K562 (cell line): ENCODE measurements at regions not wholly inside any gene's neighbourhood (a gene's known extent, or its start where the extent isn't known, plus 50 kb on each side); places are given as distances from the start of the nearest gene placed in this dataset.

Experiments
- ATAC-seq: fragments of 200-7000 bp; cut with Tn5 transposase; 3 replicates; pipeline ENCODE4 v1.9.1; 2020; ENCODE audit warnings: moderate library complexity
- BruUV-seq: library from RNA; stranded (reverse); fragments of 400-500 nt; replicated peaks from 2 replicates; lab custom pipeline; 2021; lab: Mats Ljungman, UMichigan
- CTCF ChIA-PET: fragments of 300-600 bp; formaldehyde crosslinking; extraction: SDS; loops from one replicate; lab custom pipeline; 2021; ENCODE audit warnings: low intra/inter-chr PET ratio; lab: Yijun Ruan, JAX
- POLR2A ChIA-PET: fragments of 300-600, 350-650 bp; sonication (Branson Sonifier 250); formaldehyde crosslinking; extraction: SDS; loops from one replicate; lab custom pipeline; 2021; ENCODE audit warnings: antibody characterized with exemption, inconsistent platforms; lab: Yijun Ruan, JAX
- DNase-seq, 4 experiments: peaks; one replicate each; pipeline versions ENCODE4 v3.0.0 to v3.0.0-alpha.2; 2011 to 2018; ENCODE audit warnings: low spot score in 3 of 4, mixed read lengths in 3 of 4; ENCODE audit errors: extremely low read depth in 1 of 4
- FAIRE-seq: peaks from 2 replicates; lab custom pipeline; 2011; peaks lifted over from hg19 to GRCh38; lab: Jason Lieb, UNC
- H2AFZ ChIP-seq: 2 replicates; pipeline ENCODE4 v1.6.0; 2011; ENCODE audit warnings: low read depth, low read length, control low read depth, inconsistent platforms
- H3K27ac ChIP-seq: fragments of 200-600 bp; 3 replicates; pipeline ENCODE4 v1.8.0; 2011; ENCODE audit warnings: low read depth, mild to moderate bottlenecking, control low read depth, inconsistent platforms, low read length, moderate library complexity, mixed read lengths; ENCODE audit errors: extremely low read depth
- H3K27me3 ChIP-seq, 2 experiments: fragments of 300-600 bp in 1 of 2; 2 replicates in 1 of 2; 3 replicates in 1 of 2; pipeline versions ENCODE4 v1.6.0 to v1.8.0; 2011; ENCODE audit warnings: inconsistent platforms in 2 of 2, low read length in 2 of 2, mild to moderate bottlenecking in 1 of 2, mixed read lengths in 1 of 2, moderate library complexity in 1 of 2; ENCODE audit not compliant: control insufficient read depth in 2 of 2, insufficient read depth in 2 of 2
- H3K36me3 ChIP-seq: fragments of 300-600 bp; 3 replicates; pipeline ENCODE4 v1.8.0; 2011; ENCODE audit warnings: mild to moderate bottlenecking, low read length, inconsistent platforms; ENCODE audit not compliant: control insufficient read depth, insufficient read depth
- H3K4me1 ChIP-seq, 2 experiments: fragments of 200-600 bp in 1 of 2; replicated peaks in 1 of 2; 2 replicates in 1 of 2; 3 replicates in 1 of 2; pipeline versions ENCODE4 v1.5.1 to v1.8.0; 2011; ENCODE audit warnings: inconsistent platforms in 2 of 2, low read length in 2 of 2, mild to moderate bottlenecking in 1 of 2, mixed read lengths in 1 of 2, moderate library complexity in 1 of 2; ENCODE audit not compliant: control insufficient read depth in 2 of 2, insufficient read depth in 2 of 2
- H3K4me2 ChIP-seq: 2 replicates; pipeline ENCODE4 v1.6.1; 2011; ENCODE audit warnings: low read length, control low read depth, inconsistent platforms, mixed read lengths; ENCODE audit not compliant: insufficient read depth
- H3K4me3 ChIP-seq: fragments of 200-600 bp; sonication (generic), shearing (Covaris generic); 2 replicates; pipeline ENCODE4 v1.5.1; 2016; ENCODE audit warnings: control low read depth, inconsistent platforms
- H3K79me2 ChIP-seq: fragments of 200-600 bp; 3 replicates; pipeline ENCODE4 v1.8.0; 2011; ENCODE audit warnings: low read length, inconsistent platforms; ENCODE audit not compliant: control insufficient read depth, insufficient read depth
- H3K9ac ChIP-seq, 2 experiments: 2 replicates each; pipeline versions ENCODE4 v1.6.0 to v1.6.1; 2011; ENCODE audit warnings: low read depth in 2 of 2, low read length in 2 of 2, control low read depth in 1 of 2, inconsistent platforms in 1 of 2, mild to moderate bottlenecking in 1 of 2, mixed read lengths in 1 of 2; ENCODE audit not compliant: insufficient read depth in 1 of 2
- H3K9me1 ChIP-seq: one replicate; pipeline ENCODE4 v1.6.0; 2011; ENCODE audit warnings: inconsistent platforms, mild to moderate bottlenecking, low read length, moderate library complexity; ENCODE audit not compliant: control insufficient read depth, insufficient read depth
- H3K9me3 ChIP-seq: replicated peaks from 2 replicates; pipeline ENCODE4 v1.5.1; 2011; ENCODE audit warnings: low read depth, low read length, inconsistent platforms; ENCODE audit not compliant: control insufficient read depth, insufficient read depth
- H4K20me1 ChIP-seq: replicated peaks from 2 replicates; pipeline ENCODE4 v1.6.1; 2011; ENCODE audit warnings: low read length, inconsistent platforms, mixed read lengths; ENCODE audit not compliant: control insufficient read depth, insufficient read depth
- ARID1B ChIP-seq: fragments of 450-650 bp; IDR thresholded peaks from 2 replicates; pipeline ENCODE4 v1.6.1; 2016; ENCODE audit warnings: antibody characterized with exemption, mild to moderate bottlenecking, inconsistent platforms
- ATF1 ChIP-seq, 2 experiments: fragments of 450-650 bp in 1 of 2; IDR thresholded peaks; 2 replicates each; pipeline ENCODE4 v1.6.1; 2016; ENCODE audit warnings: missing compliant biosample characterization in 1 of 2, missing genetic modification characterization in 1 of 2
- CC2D1A ChIP-seq: fragments of 450-650 bp; IDR thresholded peaks from 2 replicates; pipeline ENCODE4 v1.6.1; 2017; ENCODE audit warnings: mild to moderate bottlenecking
- DPF2 ChIP-seq: fragments of 450-650 bp; IDR thresholded peaks from 2 replicates; pipeline ENCODE4 v1.6.1; 2016
- ETV5 ChIP-seq: sonication (generic); formaldehyde crosslinking; IDR thresholded peaks from 2 replicates; pipeline ENCODE4 v1.4.0; 2020; ENCODE audit warnings: low read depth, mild to moderate bottlenecking, missing genetic modification reagents
- JUN ChIP-seq, 2 experiments: sonication (generic) in 1 of 2; formaldehyde crosslinking in 1 of 2; IDR thresholded peaks; 2 replicates each; pipeline versions ENCODE4 v1.6.1 to v1.8.0; 2012 to 2022; ENCODE audit warnings: borderline replicate concordance in 2 of 2, mild to moderate bottlenecking in 2 of 2, improper control_type of control experiment in 1 of 2, low read depth in 1 of 2, low read length in 1 of 2, missing genetic modification reagents in 1 of 2
- KDM1A ChIP-seq, 2 experiments: fragments of 450-650 bp; IDR thresholded peaks; 2 replicates each; pipeline ENCODE4 v1.6.1; 2016; ENCODE audit warnings: mild to moderate bottlenecking in 2 of 2
- MTF1 ChIP-seq: fragments of 250-450 bp; sonication (Bioruptor Pico); IDR thresholded peaks from 2 replicates; pipeline ENCODE4 v1.9.0; 2021; ENCODE audit warnings: moderate library complexity, mild to moderate bottlenecking, inconsistent platforms, borderline replicate concordance
- RHOXF2B ChIP-seq: fragments of 250-450 bp; sonication (Bioruptor Pico); conservative IDR thresholded peaks from 2 replicates; pipeline ENCODE4 v1.5.1; 2021
- SUPT5H ChIP-seq: fragments of 450-650 bp; IDR thresholded peaks from 2 replicates; pipeline ENCODE4 v1.6.1; 2016
- ZNF75A ChIP-seq: fragments of 450-650 bp; formaldehyde crosslinking; IDR thresholded peaks from 2 replicates; pipeline ENCODE4 v1.4.0; 2020; ENCODE audit warnings: mild to moderate bottlenecking
- WGBS: fragments of 100-300 bp; shearing (Covaris generic); methylation state at CpG from one replicate; pipeline ENCODE4 v1.1.6; 2016; ENCODE audit warnings: low coverage, mixed read lengths; ENCODE audit not compliant: insufficient coverage; ENCODE audit errors: missing lambda C conversion rate; 5-methylcytosine and 5-hydroxymethylcytosine counted together
- in situ Hi-C: fragments of 300-500 bp; cut with MboI; formaldehyde crosslinking; loops from 4 replicates; pipeline ENCODE4 v1.15.0; 2018; ENCODE audit warnings: inconsistent platforms, mixed read lengths
- intact Hi-C: fragments of 100-400 bp; cut with micrococcal nuclease; formaldehyde crosslinking; loops from 2 replicates; pipeline ENCODE4 v1.14.2; 2022
- TF ChIP-seq, protein P1 (sequence below): sonication (generic); formaldehyde crosslinking; IDR thresholded peaks from 2 replicates; pipeline ENCODE4 v1.9.0; 2022; ENCODE audit warnings: mild to moderate bottlenecking, missing genetic modification reagents
- TF ChIP-seq, protein P2 (sequence below), 2 experiments: IDR thresholded peaks; 2 replicates each; pipeline ENCODE4 v1.6.1; 2011; ENCODE audit warnings: borderline replicate concordance in 1 of 2, control low read depth in 1 of 2, low read depth in 1 of 2, low read length in 1 of 2, mild to moderate bottlenecking in 1 of 2, mixed read lengths in 1 of 2, moderate library complexity in 1 of 2; ENCODE audit not compliant: insufficient read depth in 1 of 2, insufficient read length in 1 of 2, poor library complexity in 1 of 2, severe bottlenecking in 1 of 2; ENCODE audit errors: extremely low read depth in 1 of 2
- TF ChIP-seq, protein P3 (sequence below): sonication (generic); formaldehyde crosslinking; IDR thresholded peaks from 2 replicates; pipeline ENCODE4 v1.8.0; 2022; ENCODE audit warnings: mild to moderate bottlenecking, missing genetic modification reagents

DNA sequence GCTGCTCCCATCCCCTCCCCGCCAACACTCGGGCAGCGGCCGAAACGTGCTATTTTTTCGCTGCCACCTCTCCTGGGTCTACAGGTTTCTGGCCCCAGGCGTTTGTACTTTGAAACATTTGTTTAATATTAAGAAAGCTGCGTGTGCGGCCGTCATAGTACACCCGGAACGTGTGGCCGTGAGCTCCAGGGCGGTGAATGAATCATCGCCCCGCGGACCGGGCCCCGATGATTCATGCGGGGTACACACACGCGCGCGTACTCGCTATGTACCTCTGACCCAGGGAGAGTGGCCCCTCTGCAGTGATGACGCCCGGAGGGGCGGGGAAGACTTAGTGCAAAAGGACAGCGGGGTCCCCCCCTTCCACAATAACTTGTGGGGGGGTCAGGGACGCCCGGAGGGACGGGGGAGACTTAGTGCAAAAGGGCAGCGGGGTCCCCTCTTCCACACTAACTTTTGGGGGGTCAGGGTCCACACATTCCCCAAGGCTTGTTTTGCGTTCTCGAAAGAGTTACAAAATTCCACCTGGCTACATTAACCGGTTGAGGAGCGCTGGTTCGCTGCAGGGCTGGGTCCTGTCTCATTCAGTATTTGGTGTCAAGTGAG, 56.5 kb upstream of the PCGF5 start:
- ChIA-PET POLR2A (interaction anchor here (1.1 to 1.5 kb wide), 2 partner anchors 11 to 13 kb away, joined by 3 to 8 read pairs; no protein-coding TSS in a partner anchor), CTCF (no interaction called here)
- Histone ChIP-seq H3K9me3 (no peaks in the 10 kb centered on the region), H3K4me2 (peak overlapping the region; percentile 67), H3K27me3 (no peaks in the 10 kb centered on the region), H4K20me1 (peaks cover 7% of the 10 kb centered on the region), H3K36me3 (no peaks in the 10 kb centered on the region), H3K4me1 (peaks cover 6 to 16% of the 10 kb centered on the region in 2 experiments; a peak in 4 of 5 replicates), H2AFZ (peak overlapping the region; percentile 27; the same call in 1 of the 2 replicates), H3K27ac (peak overlapping the region; percentile 81), H3K4me3 (peak overlapping the region; percentile 78), H3K79me2 (peaks cover 52% of the 10 kb centered on the region), H3K9ac (peak overlapping the region; percentile 71 to 96), H3K9me1 (no peaks in the 10 kb centered on the region)
- peak; percentile 48 to 70 (median 56) for DNase-seq
- FAIRE-seq: no peak
- in situ Hi-C loops: no loop called here
- peak; percentile 74 for ATAC-seq
- BruUV-seq: no TSS peak
- intact Hi-C loops: loop anchor here (5.0 kb wide), 3 partner anchors 58 to 83 kb away; partner anchors contain the start of gene PCGF5
- 4% methylated on average over 33 of the region's 38 CpGs for WGBS
- TF ChIP-seq JUN (IDR thresholded peaks at IDR 0.05; ENCODE audit: borderline replicate concordance, low read depth, low read length) (peak; percentile 75), JUN (CRISPR knock-in tag; IDR thresholded peaks at IDR 0.05; ENCODE audit: borderline replicate concordance) (no peak), KDM1A (IDR thresholded peaks at IDR 0.05) (peak in 1 of 2 experiments; percentile 96; a peak in 2 of 4 replicates), SUPT5H (no peak), MTF1 (no peak), DPF2 (peak; percentile 32; the same call in 1 of the 2 replicates), ARID1B (peak; percentile 53; the same call in 1 of the 2 replicates), ETV5 (CRISPR knock-in tag) (no peak), ZNF75A (no peak), CC2D1A (no peak), RHOXF2B (CRISPR knock-in tag) (no peak), ATF1 (CRISPR knock-in tag; IDR thresholded peaks at IDR 0.05) (no peak), ATF1 (tag; IDR thresholded peaks at IDR 0.05) (0 out of 2 replicates have a peak, but pooled peaks have one; percentile 39)
- TF ChIP-seq, protein P1, sequence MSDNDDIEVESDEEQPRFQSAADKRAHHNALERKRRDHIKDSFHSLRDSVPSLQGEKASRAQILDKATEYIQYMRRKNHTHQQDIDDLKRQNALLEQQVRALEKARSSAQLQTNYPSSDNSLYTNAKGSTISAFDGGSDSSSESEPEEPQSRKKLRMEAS (CRISPR knock-in tag): peak; percentile 33; the same call in 1 of the 2 replicates
- TF ChIP-seq, protein P2, sequence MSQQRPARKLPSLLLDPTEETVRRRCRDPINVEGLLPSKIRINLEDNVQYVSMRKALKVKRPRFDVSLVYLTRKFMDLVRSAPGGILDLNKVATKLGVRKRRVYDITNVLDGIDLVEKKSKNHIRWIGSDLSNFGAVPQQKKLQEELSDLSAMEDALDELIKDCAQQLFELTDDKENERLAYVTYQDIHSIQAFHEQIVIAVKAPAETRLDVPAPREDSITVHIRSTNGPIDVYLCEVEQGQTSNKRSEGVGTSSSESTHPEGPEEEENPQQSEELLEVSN (IDR thresholded peaks at IDR 0.05; ENCODE audit: borderline replicate concordance in 1 of 2, extremely low read depth in 1 of 2, insufficient read depth in 1 of 2, insufficient read length in 1 of 2, low read depth in 1 of 2, low read length in 1 of 2, poor library complexity in 1 of 2, severe bottlenecking in 1 of 2): peak in 1 of 2 experiments; percentile 7
- TF ChIP-seq, protein P3, sequence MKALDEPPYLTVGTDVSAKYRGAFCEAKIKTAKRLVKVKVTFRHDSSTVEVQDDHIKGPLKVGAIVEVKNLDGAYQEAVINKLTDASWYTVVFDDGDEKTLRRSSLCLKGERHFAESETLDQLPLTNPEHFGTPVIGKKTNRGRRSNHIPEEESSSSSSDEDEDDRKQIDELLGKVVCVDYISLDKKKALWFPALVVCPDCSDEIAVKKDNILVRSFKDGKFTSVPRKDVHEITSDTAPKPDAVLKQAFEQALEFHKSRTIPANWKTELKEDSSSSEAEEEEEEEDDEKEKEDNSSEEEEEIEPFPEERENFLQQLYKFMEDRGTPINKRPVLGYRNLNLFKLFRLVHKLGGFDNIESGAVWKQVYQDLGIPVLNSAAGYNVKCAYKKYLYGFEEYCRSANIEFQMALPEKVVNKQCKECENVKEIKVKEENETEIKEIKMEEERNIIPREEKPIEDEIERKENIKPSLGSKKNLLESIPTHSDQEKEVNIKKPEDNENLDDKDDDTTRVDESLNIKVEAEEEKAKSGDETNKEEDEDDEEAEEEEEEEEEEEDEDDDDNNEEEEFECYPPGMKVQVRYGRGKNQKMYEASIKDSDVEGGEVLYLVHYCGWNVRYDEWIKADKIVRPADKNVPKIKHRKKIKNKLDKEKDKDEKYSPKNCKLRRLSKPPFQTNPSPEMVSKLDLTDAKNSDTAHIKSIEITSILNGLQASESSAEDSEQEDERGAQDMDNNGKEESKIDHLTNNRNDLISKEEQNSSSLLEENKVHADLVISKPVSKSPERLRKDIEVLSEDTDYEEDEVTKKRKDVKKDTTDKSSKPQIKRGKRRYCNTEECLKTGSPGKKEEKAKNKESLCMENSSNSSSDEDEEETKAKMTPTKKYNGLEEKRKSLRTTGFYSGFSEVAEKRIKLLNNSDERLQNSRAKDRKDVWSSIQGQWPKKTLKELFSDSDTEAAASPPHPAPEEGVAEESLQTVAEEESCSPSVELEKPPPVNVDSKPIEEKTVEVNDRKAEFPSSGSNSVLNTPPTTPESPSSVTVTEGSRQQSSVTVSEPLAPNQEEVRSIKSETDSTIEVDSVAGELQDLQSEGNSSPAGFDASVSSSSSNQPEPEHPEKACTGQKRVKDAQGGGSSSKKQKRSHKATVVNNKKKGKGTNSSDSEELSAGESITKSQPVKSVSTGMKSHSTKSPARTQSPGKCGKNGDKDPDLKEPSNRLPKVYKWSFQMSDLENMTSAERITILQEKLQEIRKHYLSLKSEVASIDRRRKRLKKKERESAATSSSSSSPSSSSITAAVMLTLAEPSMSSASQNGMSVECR (CRISPR knock-in tag): no peak
